ENCODE measurements at regions not wholly inside any gene's neighbourhood (a gene's known extent, or its start where the extent isn't known, plus 50 kb on each side); places are given as distances from the start of the nearest gene placed in this dataset.

DNA sequence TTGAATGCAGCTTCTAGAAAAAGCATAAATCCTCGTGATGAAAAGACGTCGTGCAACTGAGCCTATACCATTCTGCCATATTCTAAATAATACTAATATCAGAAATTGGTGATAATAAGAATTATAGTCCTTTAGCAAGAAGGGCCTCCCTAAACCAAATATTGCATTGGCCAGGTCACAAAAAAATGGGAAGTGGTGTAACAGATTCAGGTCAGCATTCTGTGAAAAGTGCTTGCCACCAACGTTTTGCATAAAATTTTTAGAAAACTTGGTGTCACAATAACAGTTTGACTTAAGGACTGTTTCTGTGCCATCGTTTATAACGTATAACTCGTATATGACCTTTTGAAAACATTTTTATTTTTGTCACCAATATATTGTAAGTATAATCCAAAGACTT, 603.6 kb downstream of the CPS1 start:
- no peak overlapping the region for H3K9ac ChIP-seq
- no peaks in the 10 kb centered on the region for H3F3A ChIP-seq (ENCODE audit: low read depth)
- TF ChIP-seq EZH2 (IDR thresholded peaks at IDR 0.05): no peak
- no peak for TF ChIP-seq CTCF (IDR thresholded peaks at IDR 0.05)
- no peak for TF ChIP-seq EZH2phosphoT487 (IDR thresholded peaks at IDR 0.05)
- no peaks in the 10 kb centered on the region for H4K20me1 ChIP-seq (ENCODE audit: low read depth)
- H3K4me2 ChIP-seq: no peak overlapping the region
- H3K9me3 ChIP-seq (ENCODE audit: low read depth): no peaks in the 10 kb centered on the region
- Mint-ChIP-seq H3K27me3 (ENCODE audit: insufficient read depth, low read depth) (peaks cover 2% of the 10 kb centered on the region), H3K27ac (no peak overlapping the region), H3K4me1 (no peaks in the 10 kb centered on the region), H3K9me3 (no peaks in the 10 kb centered on the region), H3K36me3 (no peaks in the 10 kb centered on the region), H3K4me3 (no peak overlapping the region)
- no peak for DNase-seq (ENCODE audit: low spot score)
- H3K4me3 ChIP-seq: no peak overlapping the region
- no peaks in the 10 kb centered on the region for H3K36me3 ChIP-seq
- no peaks in the 10 kb centered on the region for H3K79me2 ChIP-seq (ENCODE audit: low read depth)
- H3K27me3 ChIP-seq: no peaks in the 10 kb centered on the region
- no peak overlapping the region for H2AFZ ChIP-seq (replicated peaks)
- H3K27ac ChIP-seq: no peak overlapping the region
- no peaks in the 10 kb centered on the region for H3K4me1 ChIP-seq

- Histone ChIP-seq H3K79me2 (ENCODE audit: low read depth) (no peaks in the 10 kb centered on the region), H4K20me1 (ENCODE audit: low read depth) (no peaks in the 10 kb centered on the region), H3K4me1 (no peaks in the 10 kb centered on the region), H3K4me3 (no peak overlapping the region), H3K36me3 (no peaks in the 10 kb centered on the region), H3K9ac (no peak overlapping the region), H3F3A (ENCODE audit: low read depth) (no peaks in the 10 kb centered on the region), H3K4me2 (no peak overlapping the region), H3K27me3 (no peaks in the 10 kb centered on the region), H3K27ac (no peak overlapping the region), H3K9me3 (ENCODE audit: low read depth) (no peaks in the 10 kb centered on the region), H2AFZ (replicated peaks) (peak overlapping the region; percentile 7)
- Mint-ChIP-seq H3K27me3 (ENCODE audit: insufficient read depth, low read depth) (peaks cover 2% of the 10 kb centered on the region), H3K4me1 (no peaks in the 10 kb centered on the region), H3K4me3 (no peak overlapping the region), H3K27ac (peak overlapping the region; percentile 23), H3K36me3 (no peaks in the 10 kb centered on the region), H3K9me3 (no peaks in the 10 kb centered on the region)
- TF ChIP-seq EZH2 (IDR thresholded peaks at IDR 0.05) (no peak), EZH2phosphoT487 (IDR thresholded peaks at IDR 0.05) (no peak), CTCF (IDR thresholded peaks at IDR 0.05) (no peak)
- DNase-seq (ENCODE audit: low spot score): no peak
Observed at GRCh38 chr2:211161236-211161635, 604.8 kb downstream of the CPS1 start.

DNA sequence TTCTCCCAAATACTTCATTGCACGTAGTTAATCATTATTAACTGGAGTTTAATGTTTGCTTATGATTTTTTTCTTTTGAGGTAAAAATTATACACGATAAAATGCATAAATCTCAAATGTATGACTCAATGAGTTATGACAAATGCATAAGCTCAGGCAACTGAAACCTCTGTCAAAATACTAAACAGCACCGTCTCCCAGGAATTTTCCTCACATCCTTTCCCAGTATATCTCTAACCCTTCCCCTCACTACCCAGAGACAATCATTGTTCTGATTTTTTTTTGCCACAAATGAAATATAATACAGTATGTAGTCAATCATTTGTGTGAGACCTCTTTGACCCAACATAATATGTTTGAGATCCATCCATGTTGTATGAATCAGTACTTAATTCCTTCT, 606.5 kb downstream of the CPS1 start:
- TF ChIP-seq CTCF (IDR thresholded peaks at IDR 0.05) (no peak), EZH2 (IDR thresholded peaks at IDR 0.05) (no peak), EZH2phosphoT487 (IDR thresholded peaks at IDR 0.05) (no peak)
- H3K9me3 Mint-ChIP-seq: no peaks in the 10 kb centered on the region
- no peaks in the 10 kb centered on the region for H3K9me3 ChIP-seq (ENCODE audit: low read depth)
- H3K4me3 ChIP-seq: no peak overlapping the region
- no peaks in the 10 kb centered on the region for H3K79me2 ChIP-seq (ENCODE audit: low read depth)
- no peaks in the 10 kb centered on the region for H3K4me1 Mint-ChIP-seq
- H3K36me3 ChIP-seq: no peaks in the 10 kb centered on the region
- no peak overlapping the region for H3K4me3 Mint-ChIP-seq
- no peaks in the 10 kb centered on the region for H3K36me3 Mint-ChIP-seq
- H3F3A ChIP-seq (ENCODE audit: low read depth): no peaks in the 10 kb centered on the region
- H3K27me3 ChIP-seq: no peaks in the 10 kb centered on the region
- H3K9ac ChIP-seq: no peak overlapping the region
- DNase-seq (ENCODE audit: low spot score): no peak
- no peaks in the 10 kb centered on the region for H3K4me1 ChIP-seq
- H4K20me1 ChIP-seq (ENCODE audit: low read depth): no peaks in the 10 kb centered on the region
- H3K27ac Mint-ChIP-seq: no peak overlapping the region
- no peak overlapping the region for H3K4me2 ChIP-seq
- peaks cover 2% of the 10 kb centered on the region for H3K27me3 Mint-ChIP-seq (ENCODE audit: insufficient read depth, low read depth)
- no peak overlapping the region for H3K27ac ChIP-seq
- no peak overlapping the region for H2AFZ ChIP-seq (replicated peaks)

DNA sequence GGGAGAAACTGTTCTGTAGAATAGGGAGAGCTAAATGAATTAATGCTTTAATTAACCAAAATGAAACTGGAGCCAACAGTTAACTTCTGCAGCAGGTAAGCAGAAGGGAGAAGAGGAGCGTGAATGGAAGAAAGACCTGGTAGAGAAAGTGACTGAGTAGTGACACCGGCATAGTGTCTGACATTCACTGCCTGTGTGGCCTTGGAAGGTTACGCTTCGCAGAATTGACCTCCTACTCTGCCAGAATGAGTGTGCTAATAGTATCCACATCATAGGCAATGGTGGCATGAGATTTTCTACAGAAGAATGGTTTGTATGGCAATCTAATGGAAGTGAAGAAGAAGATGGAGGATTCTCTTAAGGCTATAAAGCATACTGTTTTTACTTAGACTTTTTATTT, 614.4 kb downstream of the CPS1 start:
- no peak overlapping the region for H2AFZ ChIP-seq (replicated peaks)
- H4K20me1 ChIP-seq (ENCODE audit: low read depth): no peaks in the 10 kb centered on the region
- H3K9me3 ChIP-seq (ENCODE audit: low read depth): no peaks in the 10 kb centered on the region
- no peaks in the 10 kb centered on the region for H3K79me2 ChIP-seq (ENCODE audit: low read depth)
- no peak overlapping the region for H3K27ac Mint-ChIP-seq
- H3F3A ChIP-seq (ENCODE audit: low read depth): no peaks in the 10 kb centered on the region
- no peak overlapping the region for H3K4me2 ChIP-seq
- H3K4me1 ChIP-seq: no peaks in the 10 kb centered on the region
- H3K4me3 Mint-ChIP-seq: no peak overlapping the region
- H3K9me3 Mint-ChIP-seq: no peaks in the 10 kb centered on the region
- H3K27me3 Mint-ChIP-seq (ENCODE audit: insufficient read depth, low read depth): no peaks in the 10 kb centered on the region
- no peaks in the 10 kb centered on the region for H3K36me3 ChIP-seq
- peaks cover 4% of the 10 kb centered on the region for H3K4me1 Mint-ChIP-seq
- H3K9ac ChIP-seq: no peak overlapping the region
- no peaks in the 10 kb centered on the region for H3K36me3 Mint-ChIP-seq
- H3K27me3 ChIP-seq: no peaks in the 10 kb centered on the region
- TF ChIP-seq EZH2 (IDR thresholded peaks at IDR 0.05) (no peak), CTCF (IDR thresholded peaks at IDR 0.05) (no peak)
- H3K27ac ChIP-seq: no peak overlapping the region
- no peak overlapping the region for H3K4me3 ChIP-seq
- DNase-seq (ENCODE audit: low spot score): no peak
